GM19035 (cell line): ENCODE measurements at regions not wholly inside any gene's neighbourhood (a gene's known extent, or its start where the extent isn't known, plus 50 kb on each side); places are given as distances from the start of the nearest gene placed in this dataset.
A peak's percentile ranks its signal among the peaks of the same experiment; 100 is the strongest.

ENCODE experiments used
- ATAC-seq: cut with Tn5 transposase; IDR thresholded peaks from one replicate; pipeline ENCODE4 v1.9.1; 2021; ENCODE audit not compliant: unreplicated experiment

DNA sequence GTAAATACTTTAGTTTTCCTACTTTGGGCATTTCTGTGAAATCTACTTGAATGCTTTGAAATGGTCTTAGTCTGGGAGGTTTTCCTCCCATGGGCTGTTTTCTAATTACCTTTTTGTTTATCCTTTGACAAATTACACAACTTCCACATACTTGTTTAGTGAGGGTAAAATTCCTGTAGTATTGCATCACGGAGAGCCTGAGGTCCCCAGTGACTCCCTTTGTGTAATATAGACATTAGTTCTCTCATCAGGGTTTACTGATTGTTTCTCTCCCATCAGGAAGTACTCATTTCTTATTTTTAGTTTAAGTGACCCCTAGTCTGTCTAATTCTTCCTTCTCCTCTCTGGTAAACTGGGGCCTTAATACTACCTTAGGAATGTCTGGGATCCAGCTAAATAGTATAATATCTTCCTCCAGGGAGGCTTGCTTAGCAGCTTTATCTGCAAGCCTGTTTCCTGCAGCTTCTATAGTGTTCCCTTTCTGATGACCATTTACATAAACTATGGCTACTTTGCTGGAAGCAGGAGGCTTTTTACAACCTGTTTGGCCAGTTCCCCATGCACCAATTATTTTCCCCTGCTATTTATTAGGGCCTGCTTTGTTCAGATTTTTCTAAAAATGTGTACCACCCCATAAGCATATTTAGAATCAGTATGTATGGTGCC lies 87.2 kb upstream of the XCR1 start:
- no peak for ATAC-seq

DNA sequence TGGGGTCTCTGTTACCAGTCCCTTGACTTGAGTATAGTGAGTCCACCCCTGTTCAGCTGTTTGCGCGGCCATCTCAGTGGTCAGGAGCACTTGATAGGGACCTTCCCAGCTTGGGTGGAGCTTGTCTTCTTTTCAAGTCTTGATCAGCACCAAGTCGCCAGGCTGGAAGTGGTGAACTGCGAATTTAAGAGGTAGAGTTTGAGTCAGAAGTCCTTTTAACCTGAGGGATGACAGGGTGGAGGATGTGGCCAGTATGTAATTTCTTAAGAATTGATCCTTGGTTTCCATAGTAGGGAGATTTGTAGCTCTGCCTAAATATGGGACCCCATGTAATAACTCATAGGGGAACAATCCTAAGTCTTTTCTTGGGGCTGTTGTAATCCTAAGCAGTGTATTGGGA lies 86.3 kb upstream of the XCR1 start:
- ATAC-seq = no peak

DNA sequence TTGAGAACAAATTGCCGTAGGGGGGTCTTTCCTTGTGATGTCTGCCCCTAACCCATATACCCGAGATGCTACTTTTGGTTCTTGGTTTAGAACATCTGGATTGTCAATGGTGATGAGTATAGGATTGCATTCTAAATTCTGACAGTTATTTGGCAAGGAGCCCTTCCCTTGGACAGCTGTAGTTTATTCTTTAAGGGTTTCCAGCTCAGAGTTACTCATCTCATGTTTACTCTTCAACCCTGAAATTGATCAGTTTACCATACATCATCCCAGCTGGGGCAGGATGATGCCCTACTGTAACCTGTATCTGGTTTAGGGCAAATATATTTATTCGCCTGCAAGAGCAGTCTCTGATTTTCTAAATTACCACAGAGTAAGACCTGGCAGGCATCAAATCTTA lies 85.7 kb upstream of the XCR1 start:
- ATAC-seq = no peak

DNA sequence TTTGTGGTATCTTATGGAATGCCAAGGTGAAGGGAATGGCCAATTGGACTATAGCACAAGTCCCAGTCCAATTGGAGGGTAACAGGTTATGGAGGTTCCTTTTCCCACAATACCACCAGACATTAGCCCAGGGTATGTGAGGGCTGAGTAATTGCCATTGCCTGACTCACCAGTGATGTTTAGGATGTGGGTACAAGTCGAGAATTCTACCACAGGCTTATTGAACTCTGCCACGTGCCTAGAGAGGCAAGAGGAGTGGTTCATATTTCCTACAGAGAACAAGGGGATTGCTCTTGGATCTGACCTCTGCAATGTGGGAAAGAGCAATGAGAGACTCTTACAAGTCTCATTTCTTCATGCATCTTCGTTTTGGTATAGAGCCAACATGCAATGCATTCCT lies 85.0 kb upstream of the XCR1 start:
- ATAC-seq = no peak

DNA sequence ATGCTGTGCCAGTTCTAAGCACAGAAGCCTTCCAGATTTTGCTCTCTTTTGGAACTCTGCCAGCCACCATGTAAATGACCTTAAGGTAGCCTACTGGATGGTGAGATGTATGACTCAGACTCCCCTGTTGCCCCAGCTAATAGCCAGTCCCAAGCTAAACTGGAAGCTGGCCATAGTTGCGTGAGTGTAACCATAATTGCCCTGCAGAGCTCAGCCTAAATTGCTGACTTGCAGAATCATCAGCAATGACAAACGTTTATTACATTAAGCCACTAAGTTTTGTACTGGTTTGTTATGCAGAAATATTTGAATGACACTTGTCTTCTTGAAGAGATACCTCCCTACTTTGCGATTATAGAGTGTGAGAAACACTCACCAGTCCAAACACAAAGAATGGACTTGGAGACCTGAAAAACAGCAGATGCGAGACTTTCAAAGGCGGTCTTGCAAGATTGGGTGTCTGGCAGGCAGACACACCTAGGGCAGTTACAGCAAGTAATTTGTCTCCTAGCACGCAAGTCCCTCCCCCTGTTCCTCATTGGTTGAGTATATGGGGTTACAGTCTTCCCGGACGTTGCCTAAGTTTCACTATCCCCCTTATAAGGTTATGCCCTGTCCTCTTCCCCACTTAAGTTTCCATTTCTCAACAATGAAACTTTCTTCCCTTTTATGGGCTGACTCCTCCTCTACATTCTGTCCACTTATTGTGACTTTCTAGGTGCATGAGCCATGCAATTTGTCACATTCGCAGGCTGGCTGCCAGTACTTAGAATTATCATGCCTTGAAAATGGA lies 83.6 kb upstream of the XCR1 start:
- ATAC-seq = no peak

DNA sequence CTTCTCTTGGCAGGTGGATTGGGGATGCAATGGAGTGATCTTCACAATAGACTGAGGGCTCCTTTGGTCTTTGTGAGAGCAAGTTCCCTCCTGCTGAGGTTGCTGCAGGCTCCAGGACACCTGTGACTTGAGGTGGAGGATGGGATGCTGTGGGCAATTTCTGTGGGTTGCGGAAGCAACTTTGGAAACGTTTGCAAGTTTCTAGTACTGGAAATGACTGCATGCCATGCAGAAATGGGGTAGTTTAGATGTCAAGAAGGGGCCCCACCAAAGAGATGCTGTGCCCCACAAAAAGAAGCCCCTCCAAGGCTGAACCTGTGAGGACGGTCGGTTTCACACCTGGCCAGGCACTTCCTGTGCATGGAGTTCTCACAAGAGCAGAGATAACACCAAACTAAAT lies 80.4 kb upstream of the XCR1 start:
- ATAC-seq = no peak

DNA sequence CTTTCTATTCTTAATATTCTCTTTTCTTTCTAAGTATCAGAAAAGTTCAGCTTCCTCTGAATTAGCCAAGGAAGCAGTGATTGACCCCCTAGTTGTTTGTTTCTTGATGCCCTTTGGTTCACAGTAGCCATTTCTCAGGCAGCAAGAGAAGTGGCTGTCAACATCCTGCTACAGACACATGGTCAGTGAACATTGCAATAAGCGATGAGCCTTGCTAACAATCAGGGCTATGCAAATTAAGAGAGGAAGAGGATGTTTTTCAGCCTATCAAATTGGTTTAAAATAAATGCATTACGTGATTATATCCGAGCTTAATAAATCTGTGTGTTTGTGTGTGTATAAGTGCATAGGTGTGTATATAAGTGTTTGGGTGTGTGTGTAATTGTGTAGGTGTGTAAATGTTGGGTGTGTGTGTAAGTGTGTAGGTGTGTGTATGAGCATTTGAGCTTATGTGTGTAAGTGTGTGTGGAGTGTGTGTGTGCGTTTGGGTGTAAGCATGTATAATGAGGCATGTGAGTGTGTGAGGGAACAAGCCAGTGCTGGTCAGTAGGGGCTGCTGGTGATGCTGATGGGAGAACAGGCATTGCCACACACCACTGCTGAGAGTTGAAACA lies 78.1 kb upstream of the XCR1 start:
- ATAC-seq = no peak

DNA sequence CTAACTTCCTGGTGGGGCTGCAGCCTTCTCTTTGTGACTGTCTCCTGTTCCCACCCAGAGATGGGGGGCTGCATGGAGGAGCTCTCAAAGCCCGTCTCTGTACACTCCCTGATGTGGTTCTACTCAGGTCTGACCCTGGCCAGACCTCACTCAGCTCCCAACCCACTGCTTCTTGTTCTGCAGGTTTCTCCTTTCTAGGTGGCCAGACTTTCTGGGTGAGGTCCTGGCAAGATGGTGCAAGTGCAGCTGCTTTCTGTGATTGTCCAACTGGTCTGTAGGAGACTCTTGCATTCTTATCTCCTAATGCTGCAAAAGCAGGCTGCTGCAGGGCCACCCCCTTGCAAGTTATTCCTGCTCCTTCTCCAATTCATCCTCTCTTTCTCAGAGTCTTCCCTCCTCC lies 77.4 kb upstream of the XCR1 start:
- ATAC-seq = no peak

DNA sequence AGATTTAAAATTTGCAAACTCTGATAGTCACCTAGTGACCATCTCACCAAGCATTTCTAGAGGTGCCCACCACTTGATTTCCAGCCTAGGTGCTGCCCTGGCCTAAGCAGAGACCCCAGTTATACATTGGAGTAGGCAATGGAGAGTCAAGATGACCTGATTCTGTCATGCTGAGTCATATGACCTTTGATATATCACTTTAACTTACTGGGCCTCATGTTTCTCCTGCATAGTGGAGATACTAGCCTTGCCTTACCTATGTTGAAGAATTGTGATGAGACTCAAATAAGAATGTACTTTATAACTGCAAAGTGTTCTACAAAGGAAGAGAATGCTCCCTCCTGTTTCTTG lies 75.5 kb upstream of the XCR1 start:
- no peak for ATAC-seq

DNA sequence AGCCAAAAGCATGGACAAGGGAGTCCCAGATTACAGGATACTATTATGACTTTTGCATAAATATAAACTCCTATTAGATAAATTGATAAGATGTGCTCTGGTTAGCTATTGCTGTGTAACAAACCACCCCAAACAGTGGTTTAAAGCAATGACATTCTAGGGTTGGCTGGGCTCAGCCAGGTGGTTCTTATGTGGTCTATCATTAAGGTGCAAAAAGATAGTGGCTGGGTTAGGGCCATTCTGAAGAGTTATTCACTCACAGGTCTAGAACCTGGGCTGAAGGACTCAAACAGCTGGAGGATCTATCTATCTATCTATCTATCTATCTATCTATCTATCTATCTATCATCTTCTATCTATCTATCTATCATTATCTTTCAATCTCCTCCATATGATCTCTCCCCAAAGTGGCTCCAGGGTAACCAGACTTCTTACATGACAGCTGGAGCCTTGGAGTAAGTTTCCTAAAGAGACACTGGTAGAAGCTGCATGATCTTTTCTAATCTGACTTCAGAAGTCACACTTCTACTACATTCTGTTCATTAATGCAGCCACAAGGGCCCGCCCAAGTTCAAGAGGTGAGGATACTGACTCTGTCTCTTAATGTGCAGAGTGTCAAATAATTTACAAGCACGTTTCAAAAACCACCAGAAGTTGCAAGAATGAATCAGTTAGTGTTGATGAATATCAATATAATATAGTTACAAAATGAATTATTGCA lies 74.9 kb upstream of the XCR1 start:
- ATAC-seq = no peak

DNA sequence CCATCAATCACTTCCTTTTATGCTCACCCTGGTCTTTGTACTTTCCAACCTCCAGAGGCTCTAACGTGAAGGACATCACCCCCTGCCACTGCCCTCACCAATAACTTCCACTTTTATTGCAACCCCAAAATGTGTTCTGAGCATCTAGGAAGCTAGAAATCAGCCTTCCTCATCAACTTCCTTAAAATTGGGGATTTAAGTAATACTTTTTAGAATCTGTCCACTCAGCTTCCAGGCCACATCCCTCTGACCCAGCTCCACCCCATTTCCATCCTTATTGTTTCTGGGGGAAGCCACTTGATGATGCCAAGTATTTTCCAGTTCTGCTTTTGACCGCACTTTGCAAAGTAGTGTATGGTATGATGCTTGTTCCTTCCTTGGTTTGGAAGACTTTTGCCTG lies 73.5 kb upstream of the XCR1 start:
- no peak for ATAC-seq

DNA sequence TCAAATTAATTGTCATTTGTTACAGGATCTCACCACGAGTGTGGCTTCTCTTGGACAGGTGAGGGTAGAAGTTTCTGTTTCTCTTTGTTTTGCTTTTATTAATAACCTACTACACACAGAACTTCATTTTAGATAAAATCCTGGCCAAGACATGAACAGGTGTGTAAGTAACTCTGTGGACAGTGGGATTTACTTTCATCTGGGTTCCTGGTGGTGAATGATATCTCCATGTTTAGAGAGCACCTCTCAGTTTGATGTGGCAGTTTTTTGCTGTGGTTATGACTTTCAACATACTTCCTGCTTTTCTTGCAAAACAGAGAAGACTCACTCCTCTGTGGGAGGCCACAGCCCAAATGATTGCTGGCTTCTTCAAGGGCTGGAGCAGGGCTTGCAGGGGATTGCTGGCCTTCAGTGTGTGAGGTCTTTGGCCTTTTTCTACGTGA lies 71.1 kb upstream of the XCR1 start:
- ATAC-seq = peak; percentile 56

DNA sequence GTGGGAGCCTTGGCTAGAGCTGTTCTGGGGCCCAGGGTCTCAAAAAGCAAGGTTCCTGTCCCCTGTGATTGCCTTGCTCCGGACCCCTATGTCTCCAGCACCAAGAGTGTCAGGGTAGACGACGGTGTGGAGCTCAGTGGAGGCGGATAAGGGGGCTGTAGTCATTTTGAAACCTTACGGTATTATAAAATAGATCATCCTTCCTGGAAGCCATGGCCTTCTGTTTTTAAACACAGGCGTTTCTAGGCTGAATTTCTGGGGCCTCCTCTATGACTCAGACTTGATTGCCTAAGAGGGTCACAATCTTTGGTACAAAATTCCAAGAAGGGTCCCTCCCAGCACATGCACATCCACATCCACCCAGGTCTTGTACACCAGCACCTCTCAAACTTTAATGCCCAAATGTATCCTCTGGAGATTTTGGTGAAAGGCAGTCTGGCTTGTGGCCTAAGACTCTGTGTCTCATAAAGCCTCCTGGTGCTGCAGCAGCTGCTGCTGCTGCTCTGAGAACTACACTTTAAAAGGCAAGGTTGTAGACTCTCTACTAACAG lies 70.5 kb upstream of the XCR1 start:
- ATAC-seq = peak; percentile 23

DNA sequence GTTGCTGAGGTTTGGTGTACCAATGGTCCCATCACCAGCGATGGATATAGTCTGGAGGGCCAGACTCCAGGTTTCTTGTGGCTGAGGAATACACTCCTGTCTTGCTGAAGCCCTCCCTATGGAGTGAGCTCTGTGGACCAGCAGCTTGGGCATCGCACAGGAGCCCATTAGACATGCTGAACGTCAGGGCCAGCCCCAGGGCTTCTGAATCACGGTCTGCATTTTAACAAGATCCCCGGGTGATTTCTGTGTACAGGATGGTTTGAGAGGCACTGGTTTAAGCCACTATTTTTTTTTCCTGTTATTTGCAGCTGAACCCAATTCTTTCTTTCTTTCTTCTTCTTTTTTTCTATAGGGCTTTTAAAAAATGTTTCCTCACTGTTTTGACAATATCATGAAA lies 69.5 kb upstream of the XCR1 start:
- no peak for ATAC-seq

DNA sequence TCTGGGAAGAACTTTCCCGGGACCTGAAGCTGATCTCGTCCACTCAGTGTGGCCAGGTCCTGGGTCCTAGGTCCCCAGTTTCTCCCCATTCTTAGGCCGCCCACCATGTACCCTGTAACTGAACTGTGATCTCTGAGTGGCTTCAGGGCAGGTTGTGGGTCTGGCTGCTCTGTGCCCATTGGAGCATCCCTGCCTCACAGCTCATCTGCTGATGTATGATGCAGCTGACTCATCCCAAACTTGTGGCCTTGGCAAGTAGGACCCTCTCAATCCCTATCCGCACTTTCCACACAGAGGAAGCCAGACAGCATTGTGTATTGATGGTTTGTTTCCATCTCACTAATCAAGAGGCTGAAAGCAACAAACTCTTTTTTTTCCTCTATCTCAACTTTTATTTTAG lies 69.1 kb upstream of the XCR1 start:
- ATAC-seq = no peak

DNA sequence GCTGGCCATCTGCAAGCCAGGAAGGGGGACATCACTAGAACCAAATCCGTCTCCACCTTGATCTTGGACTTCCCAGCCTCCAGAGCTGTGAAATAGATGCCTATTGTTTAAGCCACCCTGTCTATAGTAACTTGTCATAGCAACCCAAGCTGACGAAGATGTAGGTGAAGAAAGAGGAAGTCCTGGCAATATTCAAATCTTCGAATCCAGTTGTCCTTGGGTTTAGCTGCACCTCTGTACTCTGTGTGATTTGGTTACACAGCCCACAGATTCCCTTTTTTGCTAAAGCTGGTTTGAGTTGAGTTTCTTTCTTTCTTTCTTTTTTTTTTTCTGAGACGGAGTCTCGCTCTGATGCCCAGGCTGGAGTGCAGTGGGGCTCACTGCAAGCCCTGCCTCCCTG lies 68.0 kb upstream of the XCR1 start:
- peak; percentile 48 for ATAC-seq

DNA sequence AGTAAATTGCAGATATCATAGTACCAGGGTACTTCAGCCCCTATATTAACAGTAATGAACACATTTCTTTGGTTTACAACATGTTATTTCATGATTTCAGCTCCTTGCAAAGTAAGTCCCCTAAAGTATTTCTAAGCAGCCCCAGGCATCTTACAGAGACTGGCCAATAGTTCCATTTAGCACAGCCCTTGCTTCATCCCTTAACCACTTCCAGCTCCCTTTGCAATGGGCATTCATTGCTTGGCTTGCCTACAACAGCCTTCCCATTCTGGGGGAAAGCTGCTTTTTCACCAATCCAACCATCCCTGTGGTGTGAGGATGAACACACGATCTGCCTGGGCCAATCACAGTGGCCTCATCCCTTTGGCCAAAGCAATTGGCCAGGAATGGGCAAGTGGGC lies 67.2 kb upstream of the XCR1 start:
- no peak for ATAC-seq

DNA sequence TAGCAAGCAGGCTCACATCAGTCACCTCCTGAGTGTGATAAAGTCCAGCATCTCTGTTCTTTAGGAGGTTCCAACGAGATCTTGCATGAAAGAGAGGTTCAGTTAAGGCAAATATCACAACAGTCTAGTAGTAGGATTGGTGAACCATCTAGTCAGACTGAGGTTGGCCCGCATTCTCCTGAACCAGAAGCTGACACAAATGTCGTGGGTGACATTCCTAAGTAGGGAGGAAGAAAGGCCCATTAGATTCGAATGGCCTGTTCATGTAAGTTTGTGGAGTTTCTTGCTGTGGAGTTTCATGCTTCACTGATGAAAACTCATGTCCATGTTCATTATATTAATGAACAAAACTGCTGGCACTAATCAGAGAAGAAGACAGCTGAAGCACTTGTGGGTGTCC lies 66.7 kb upstream of the XCR1 start:
- ATAC-seq = no peak

DNA sequence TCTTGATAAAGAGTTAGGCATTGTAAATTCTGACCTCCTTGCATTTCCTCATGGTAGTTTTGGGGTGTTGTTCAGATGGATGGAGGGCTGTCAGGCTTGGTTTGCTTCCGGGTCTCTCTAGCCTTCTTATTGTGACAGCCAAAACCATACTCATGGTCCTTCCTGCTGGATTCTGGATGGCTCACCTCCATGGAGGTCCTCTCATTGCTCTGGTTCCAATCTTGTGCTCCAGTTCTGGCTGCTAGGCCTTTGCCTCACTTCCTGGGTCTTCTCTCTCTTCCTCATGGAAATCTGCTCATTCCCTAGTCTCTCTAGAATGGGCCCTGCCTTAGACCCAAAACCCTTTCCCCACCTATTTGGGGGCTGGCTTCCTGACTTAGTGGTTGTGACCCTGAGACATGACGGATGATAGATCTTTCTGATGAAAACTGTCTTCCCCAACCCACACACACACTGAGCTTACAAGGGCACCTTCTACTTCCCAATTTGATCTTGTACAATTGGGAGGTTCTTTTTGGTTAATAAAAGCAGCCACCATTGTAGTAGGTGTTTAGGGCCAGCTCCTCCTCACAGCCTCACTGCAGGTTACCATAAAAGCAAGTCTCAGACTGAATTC lies 66.2 kb upstream of the XCR1 start:
- ATAC-seq = no peak

DNA sequence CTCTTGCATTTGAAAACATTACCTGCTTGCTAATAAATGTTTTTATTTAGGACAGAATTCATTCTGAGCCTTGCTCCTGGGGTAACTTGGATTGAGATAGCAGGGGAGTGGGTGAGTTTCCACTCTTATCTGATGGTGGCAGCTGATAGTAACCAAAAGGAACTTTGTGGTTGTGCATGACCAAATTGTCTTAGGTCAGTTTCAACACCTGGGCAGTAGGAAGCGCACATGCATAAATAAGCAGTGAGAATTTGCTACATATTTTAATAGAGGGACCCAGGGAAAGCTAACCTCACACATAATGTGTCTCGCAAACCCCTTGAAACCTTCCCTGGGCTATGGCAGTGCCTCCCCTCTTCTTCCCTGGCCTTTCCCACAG lies 65.4 kb upstream of the XCR1 start:
- ATAC-seq = no peak
